GM18907 (cell line): ENCODE measurements at regions not wholly inside any gene's neighbourhood (a gene's known extent, or its start where the extent isn't known, plus 50 kb on each side); places are given as distances from the start of the nearest gene placed in this dataset.

Source experiments
- ATAC-seq: cut with Tn5 transposase; IDR thresholded peaks from one replicate; pipeline ENCODE4 v1.9.1; 2021; ENCODE audit warnings: mild to moderate bottlenecking, moderate library complexity; ENCODE audit not compliant: unreplicated experiment

GRCh38 chr19:28983430-28983829 lies 229.5 kb downstream of the UQCRFS1 start:
- no peak for ATAC-seq

DNA sequence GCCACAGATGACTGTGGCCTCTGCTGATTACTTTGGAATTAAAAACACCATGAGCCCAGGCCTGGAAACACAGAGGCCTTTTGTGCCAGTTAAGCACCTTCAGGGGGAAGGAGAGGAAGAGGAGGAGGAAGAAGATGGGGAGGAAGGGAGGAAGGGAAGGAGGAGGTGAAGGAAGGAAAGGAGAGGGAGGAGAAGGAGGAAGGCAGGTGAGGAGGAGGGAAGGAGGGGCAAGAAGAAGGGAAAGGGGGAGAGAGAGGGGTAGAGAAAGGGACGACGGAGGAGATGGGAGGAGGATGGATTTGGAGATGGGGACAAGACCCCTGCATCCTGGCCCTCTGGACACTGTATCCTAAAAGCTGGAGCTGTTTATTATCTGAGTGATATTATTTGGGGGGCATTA lies 231.0 kb downstream of the UQCRFS1 start:
- ATAC-seq = no peak

DNA sequence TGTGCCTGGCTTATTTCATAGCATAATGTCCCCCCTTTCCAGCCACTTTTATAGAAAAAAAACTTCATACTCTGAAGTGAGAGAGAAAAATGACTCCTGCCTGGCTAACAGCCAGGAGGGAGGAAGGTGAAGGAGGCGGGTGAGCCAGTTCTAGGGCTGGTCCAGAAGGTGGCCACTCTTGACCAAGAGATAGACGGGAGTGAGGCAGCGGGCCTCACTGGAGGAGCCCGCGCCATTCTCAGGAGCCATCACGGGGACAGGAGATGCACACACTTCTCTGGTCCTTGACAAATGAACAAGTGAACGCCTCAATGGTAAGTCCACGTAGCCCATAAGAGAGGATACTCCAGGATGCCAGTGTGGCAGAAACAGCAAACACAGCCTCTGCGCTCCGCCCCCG lies 231.4 kb downstream of the UQCRFS1 start:
- no peak for ATAC-seq

GRCh38 chr19:28980236-28980868 lies 232.6 kb downstream of the UQCRFS1 start:
- no peak for ATAC-seq

GRCh38 chr19:28977826-28978225 lies 235.1 kb downstream of the UQCRFS1 start:
- no peak for ATAC-seq

DNA sequence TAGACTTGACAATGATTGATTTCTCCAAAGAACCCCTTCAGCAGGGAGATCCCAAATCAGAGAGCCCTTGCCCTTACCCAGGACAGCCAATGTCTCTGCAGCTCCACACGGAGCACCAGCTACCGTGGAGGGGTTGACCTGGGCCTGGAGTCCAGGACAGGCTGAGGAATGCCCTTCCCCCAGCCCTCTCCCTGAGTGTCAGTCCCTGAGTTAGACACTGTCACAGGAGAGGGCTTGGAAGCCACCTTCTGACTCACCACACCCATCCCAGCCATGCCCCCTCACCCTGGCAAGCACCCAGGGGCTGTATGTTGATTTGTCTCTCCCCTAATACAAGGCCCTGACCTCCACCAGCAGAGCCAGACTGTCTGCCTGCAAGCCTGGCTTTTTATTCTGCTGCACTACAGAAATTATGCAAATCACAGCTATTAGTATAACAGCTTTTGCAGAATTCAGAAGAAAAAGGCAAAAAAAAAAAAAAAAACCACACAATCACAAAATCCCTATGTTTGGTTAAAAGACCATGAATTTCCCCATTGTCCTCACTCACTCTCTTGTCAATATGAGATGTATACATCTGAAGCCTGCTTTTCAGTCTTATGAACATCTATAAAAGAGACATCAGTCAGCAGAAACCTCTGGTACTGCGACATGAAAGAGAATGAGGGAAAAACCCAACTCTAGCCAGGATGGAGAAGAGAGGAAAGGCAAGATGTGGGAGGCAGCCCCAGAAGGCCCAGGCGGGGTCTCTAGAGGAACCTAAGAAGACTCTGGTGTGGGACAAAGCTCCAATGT lies 240.7 kb downstream of the UQCRFS1 start:
- ATAC-seq = no peak

DNA sequence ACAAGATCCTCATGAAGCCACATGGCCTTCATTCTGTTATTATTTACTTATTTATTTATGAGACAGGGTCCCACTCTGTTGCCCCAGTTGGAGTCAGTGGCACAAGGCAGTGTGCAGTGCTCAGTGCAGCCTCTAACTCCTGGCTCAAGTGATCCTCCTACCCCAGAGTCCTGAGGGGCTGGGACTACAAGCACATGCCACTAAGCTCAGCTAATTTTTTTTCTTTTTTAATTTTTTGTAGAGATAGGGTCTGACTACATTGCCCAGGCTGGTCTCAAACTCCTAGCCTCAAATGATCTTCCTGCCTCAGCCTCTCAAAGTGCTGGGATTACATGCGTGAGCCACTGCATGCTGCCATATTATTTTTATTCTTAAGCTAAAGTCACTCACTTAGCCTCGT lies 241.4 kb downstream of the UQCRFS1 start:
- ATAC-seq = no peak

GRCh38 chr19:28971049-28971448 lies 241.9 kb downstream of the UQCRFS1 start:
- ATAC-seq = no peak

GRCh38 chr19:28968721-28969120 lies 244.2 kb downstream of the UQCRFS1 start:
- ATAC-seq = no peak

DNA sequence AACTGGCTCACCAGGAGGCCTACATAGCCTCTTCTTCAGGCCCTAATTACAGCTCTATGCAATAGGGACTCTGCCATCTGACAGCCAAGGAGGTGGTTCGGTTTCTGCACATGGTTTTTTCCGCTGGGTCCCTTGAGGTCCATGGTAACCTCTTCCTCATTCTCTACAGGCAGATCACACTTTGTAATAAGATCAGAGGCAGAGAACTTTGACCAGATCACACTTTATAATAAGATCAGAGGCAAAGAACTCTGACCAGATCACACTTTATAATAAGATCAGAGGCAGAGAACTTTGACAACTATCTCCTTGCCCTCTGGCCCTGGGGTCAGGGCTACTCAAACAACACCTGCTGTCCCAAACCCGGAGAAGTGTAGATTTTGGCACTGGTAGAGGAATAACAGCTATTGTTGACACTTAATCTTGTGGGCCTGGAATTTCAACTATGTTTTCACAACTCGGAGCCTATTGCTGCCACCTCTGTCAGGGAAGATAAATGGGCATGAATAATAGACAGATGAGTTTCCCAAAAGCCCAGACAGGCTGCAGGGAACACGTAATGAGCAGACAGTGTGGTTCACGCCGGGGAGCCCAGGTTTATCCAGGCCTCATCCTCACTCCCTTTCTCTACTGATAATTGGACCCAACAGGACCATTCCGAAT lies 246.1 kb downstream of the UQCRFS1 start:
- no peak for ATAC-seq

DNA sequence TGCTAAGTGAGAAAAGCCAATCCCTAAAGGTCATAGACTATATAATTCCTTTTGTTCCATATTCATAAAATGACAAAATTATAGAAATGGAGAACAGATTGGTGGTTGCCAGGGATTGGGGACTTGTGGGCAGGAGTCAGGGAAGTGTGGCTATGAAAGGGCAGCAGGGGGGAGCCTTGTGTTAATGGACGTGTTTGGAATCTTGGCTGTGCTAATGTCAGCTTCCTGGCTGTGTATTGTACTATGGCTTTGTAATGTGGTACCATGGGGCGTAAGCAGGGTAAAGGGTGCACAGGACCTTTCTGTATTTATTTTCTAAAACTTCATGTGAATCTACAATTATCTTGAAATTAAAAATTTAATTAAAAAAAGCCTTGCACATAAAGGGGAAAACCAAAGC lies 248.5 kb downstream of the UQCRFS1 start:
- no peak for ATAC-seq

GRCh38 chr19:28963486-28964250 lies 249.3 kb downstream of the UQCRFS1 start:
- no peak for ATAC-seq

DNA sequence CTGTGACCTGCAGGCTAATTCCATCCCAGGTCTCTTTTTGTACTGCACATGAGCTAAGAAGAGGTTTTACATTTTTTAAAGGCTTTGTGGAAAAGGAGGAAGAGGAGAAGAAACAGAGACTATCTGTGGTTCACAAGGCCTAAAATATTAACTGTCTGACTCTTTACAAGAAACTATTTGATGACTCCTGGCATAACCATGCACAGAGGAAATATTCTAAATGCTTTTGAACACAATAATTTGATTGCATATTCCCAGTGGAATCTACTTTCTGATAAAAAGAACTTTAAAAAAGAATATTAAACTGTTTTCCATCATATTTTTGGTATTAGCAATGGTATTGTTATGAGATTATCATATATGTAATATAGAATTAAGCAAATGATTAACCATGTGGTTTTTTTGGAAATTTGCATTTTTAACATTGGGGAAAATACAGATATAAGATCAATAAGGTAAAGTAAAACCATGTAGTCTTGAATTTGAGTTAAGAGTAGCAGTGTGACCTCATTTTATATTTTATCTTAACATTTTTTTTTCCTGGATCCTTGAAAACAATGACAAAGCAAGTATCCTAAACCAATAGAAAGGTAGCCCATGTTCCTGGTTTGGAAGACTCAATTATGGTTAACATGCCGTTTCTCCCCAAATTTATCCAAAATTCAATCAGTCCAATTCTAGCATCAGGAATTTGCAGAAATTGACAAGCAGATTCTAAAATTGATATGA lies 251.0 kb downstream of the UQCRFS1 start:
- ATAC-seq = no peak

DNA sequence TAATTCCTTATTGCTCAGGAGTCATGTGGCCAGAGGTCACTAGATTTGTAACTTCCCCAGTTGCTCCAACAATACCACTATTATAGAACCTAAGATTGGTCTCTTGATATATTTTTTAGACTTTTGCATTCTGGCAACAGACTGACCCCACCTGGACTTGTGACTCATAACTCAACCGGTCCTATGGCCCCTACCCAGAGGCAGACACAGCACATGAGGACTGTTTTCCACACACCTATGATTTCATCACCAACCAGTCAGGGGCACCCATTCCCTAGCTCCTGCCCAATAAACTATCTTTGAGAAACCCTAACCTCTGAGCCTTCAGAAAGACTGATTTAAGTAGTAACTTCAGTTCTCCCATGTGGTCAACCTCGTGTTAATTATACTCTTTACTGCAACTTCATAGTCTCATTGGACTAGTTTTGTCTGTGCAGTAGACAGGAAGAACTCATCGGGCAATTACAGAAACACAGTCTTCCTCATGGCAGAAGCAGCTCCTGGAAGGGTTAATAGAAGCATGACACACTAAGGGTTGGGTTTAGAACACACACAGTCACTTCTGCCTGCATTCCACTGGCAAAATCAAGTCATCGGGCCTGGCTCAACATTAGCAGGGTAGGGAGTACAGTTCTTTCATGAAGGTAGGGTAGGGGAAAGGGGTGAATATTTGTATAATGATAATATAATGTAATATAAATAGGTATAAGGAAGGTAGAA lies 251.8 kb downstream of the UQCRFS1 start:
- ATAC-seq = no peak

GRCh38 chr19:28960586-28960985 lies 252.4 kb downstream of the UQCRFS1 start:
- no peak for ATAC-seq

GRCh38 chr19:28956961-28957360 lies 256.0 kb downstream of the UQCRFS1 start:
- ATAC-seq = no peak

DNA sequence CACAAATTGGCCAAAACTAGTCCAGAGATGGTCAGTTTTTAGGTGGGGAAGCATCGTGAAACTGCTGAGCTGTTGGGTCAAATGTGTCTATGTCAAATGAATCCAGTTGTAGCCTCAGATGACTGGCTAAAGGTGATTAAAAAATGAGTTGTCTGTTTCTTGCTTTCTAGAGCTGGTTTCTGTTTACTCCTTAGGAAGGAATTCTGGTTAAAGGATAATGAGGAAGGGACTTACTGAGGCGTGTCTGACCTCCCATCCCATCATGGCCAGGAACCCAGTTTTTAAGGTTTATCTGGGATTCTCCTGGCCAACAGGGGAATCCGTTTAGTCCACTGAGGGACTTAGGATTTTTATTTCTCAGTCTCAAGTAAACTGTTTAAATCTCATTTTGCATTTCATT lies 256.5 kb downstream of the UQCRFS1 start:
- ATAC-seq = no peak

GRCh38 chr19:28949535-28949934 lies 263.4 kb downstream of the UQCRFS1 start:
- no peak for ATAC-seq

DNA sequence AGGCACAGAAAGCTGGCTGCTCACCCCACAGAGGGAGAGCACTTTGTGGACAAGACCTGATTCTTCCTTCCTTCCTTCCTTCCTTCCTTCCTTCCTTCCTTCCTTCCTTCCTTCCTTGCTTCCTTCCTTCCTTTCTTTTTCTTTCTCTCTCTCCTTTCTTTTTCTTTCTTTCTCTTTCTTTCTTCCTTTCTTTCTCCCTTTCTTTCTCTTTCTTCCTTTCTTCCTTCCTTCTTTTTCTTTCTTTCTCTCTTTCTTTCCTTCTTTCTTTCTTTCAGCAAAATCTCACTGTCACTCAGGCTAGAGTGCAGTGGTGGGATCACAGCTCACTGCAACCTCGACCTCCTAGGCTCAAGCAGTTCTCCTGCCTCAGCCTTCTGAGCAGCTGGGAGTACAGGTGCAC lies 263.9 kb downstream of the UQCRFS1 start:
- ATAC-seq = no peak

DNA sequence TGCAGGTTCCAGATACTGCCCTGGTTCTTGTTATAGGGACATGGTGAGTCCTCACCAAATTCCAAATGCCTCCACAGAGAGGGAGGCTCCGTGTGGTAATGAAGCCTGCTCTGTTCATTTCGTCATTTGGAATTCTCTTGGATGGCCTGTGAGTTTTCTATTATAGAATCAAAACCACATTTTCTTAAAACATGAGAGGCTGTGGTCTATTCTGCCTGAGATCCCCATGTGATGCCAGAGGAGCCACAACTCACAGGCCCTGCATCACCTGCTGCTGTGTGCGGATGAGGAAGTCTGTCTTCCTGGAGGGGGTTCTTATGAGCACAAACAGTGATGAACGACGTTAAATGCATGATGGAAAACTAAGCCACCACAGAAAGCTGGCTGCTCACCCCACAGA lies 264.4 kb downstream of the UQCRFS1 start:
- ATAC-seq = no peak
